HG03196 (cell line): ENCODE measurements at regions not wholly inside any gene's neighbourhood (a gene's known extent, or its start where the extent isn't known, plus 50 kb on each side); places are given as distances from the start of the nearest gene placed in this dataset.

Source experiments
- ATAC-seq: cut with Tn5 transposase; IDR thresholded peaks from one replicate; pipeline ENCODE4 v1.9.1; 2021; ENCODE audit not compliant: unreplicated experiment

DNA sequence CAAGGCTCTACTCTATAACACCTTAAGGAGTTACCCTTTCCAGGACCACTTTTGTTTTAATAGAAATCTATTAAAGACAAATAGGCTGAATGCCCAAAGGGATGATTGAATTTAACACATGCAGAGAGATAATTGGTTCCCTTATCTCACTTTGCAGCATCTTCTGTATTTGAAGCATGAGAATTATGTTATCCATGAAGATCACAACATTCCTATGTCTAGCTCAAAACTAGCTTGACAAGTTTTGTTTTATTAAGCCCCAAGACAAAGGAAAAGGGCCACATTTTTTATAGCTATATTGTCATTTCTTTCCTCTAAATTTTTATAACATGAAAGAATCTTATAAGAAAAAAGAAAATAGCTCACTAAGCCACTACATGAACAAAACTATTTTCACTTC lies 57.9 kb upstream of the FTMT start:
- ATAC-seq, result no peak

DNA sequence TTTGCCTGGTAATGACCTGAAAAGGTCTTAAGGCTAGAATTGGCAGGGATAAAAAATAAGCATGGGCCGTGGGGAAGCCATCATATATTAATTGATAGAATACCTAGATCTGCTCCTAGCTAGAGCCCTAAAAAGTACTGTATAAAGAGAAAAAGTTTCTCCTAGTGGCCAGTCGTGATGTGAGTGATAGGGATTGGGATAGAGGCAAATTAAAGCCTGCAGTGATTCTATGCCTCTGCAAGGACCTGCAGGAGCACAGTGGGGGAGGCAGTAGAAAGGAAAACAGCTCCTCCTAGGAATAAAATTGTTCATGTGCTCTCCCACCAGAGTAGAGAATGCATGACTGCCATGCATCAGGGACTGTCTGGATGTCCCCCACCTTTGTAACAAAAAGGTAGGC lies 56.2 kb upstream of the FTMT start:
- no peak for ATAC-seq

DNA sequence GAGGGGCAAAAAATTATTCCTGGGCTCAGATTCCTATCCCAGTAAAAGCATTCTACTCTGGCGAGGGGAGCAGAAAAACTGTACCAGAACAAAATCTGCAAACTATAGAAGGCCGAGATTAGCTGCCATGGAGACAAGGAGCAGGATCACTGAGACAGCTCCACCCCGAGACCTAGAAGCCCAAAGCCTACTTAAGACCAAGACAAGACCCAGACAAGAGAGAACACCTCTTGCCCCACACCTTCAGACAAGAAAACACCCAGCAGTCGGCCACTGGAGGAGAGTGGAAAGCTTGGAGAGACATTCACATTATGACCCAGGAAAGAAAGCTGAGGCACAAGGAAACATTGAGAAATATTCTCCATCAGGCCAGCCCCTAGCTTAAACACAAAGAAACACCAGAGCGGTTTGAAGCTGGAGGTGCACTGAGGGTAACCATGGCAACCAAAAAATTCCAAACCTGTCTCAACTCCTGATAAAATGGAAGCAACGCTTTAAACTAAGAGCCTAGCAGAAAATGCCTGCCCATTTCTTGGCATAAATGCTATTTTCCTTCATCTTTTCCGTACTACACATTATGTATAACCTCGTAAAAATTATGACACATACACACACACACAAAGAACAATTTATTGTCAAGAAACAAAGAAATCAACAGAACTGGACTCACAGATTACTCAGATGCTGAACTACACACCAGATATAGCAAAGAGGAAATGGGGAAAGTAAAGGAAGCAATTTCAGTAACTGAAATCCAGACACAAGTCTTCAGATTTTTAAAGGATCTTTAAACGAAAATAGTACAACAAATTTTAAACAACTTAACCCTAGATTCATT lies 53.8 kb upstream of the FTMT start:
- ATAC-seq, result no peak
